ENCODE measurements at regions not wholly inside any gene's neighbourhood (a gene's known extent, or its start where the extent isn't known, plus 50 kb on each side); places are given as distances from the start of the nearest gene placed in this dataset.

DNA sequence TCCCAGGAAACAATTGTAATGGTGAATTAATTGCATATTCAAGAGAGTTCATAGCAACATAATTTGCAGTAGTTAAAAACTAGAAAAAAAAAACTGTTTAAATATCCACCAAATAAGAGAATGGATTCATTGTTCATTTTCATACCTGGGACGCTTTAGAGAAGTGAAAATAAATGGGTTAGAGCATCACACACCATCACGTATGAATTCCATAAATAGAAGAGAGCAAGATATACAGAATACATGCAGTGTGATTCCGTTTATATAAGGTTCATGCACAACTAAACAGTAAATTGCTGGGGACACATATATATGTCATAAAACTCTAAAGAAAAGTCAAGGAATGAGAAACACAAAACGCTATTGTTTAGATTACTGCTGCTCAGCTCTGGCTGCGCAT lies 577.0 kb upstream of the KCNMB2 start:
- no peaks in the 10 kb centered on the region for H3K9me3 ChIP-seq (ENCODE audit: control insufficient read depth, insufficient read depth, low read length)
- ChIA-PET POLR2A (no interaction called here), CTCF (no interaction called here)
- H3K4me3 ChIP-seq (ENCODE audit: low read depth, low read length) = no peak overlapping the region
- TF ChIP-seq, protein P1, sequence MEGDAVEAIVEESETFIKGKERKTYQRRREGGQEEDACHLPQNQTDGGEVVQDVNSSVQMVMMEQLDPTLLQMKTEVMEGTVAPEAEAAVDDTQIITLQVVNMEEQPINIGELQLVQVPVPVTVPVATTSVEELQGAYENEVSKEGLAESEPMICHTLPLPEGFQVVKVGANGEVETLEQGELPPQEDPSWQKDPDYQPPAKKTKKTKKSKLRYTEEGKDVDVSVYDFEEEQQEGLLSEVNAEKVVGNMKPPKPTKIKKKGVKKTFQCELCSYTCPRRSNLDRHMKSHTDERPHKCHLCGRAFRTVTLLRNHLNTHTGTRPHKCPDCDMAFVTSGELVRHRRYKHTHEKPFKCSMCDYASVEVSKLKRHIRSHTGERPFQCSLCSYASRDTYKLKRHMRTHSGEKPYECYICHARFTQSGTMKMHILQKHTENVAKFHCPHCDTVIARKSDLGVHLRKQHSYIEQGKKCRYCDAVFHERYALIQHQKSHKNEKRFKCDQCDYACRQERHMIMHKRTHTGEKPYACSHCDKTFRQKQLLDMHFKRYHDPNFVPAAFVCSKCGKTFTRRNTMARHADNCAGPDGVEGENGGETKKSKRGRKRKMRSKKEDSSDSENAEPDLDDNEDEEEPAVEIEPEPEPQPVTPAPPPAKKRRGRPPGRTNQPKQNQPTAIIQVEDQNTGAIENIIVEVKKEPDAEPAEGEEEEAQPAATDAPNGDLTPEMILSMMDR (IDR thresholded peaks at IDR 0.05; ENCODE audit: low read depth, low read length) = no peak
- no peaks in the 10 kb centered on the region for H3K27me3 ChIP-seq (ENCODE audit: control insufficient read depth, insufficient read depth, low read length)
- no peak overlapping the region for H3K27ac ChIP-seq (ENCODE audit: low read depth, low read length)
- no peak for DNase-seq (ENCODE audit: low read depth, low spot score)

DNA sequence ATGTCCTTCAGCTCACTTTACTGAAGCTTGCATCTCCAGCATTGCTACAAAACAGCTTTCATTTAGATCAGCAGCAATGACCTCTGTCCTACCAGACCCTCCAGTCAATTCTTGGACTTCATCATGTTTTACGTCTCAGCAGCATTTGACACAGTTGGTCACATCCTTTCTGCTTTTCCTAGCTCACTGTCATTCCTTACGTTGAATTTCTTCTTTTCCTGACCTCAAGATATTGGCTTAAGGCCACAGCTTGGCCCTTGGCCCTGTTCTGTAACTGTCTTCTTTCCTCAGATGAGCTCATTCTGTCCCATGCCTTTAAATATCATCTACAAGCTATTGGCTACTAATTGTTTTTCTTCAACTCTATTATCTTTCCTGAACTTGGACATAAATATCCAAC lies 576.2 kb upstream of the KCNMB2 start:
- ChIA-PET POLR2A (no interaction called here), CTCF (no interaction called here)
- H3K27ac ChIP-seq (ENCODE audit: low read depth, low read length) = no peak overlapping the region
- H3K27me3 ChIP-seq (ENCODE audit: control insufficient read depth, insufficient read depth, low read length) = no peaks in the 10 kb centered on the region
- TF ChIP-seq, protein P1 (IDR thresholded peaks at IDR 0.05; ENCODE audit: low read depth, low read length) = no peak
- no peak for DNase-seq (ENCODE audit: low read depth, low spot score)
- H3K4me3 ChIP-seq (ENCODE audit: low read depth, low read length) = no peak overlapping the region
- H3K9me3 ChIP-seq (ENCODE audit: control insufficient read depth, insufficient read depth, low read length) = no peaks in the 10 kb centered on the region

DNA sequence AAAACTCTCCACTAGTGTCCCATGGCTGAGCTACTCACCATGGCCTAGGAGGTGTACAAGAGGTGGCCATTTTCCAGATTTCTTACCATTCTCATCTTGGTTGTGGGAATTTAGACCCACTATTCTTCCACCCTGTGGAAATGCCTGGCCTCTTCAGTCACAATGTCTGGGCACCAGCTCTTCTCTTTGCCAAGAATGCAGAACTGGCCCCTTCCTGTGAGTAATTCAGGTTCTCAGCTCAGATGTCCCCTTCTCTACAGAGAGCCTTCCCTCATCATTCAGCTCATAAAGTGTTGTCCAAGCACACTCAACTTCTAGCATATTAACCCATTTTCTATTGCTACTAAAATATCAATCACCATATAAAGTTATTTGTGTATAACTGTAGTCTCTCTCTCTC lies 575.5 kb upstream of the KCNMB2 start:
- CTCF ChIA-PET = no interaction called here

DNA sequence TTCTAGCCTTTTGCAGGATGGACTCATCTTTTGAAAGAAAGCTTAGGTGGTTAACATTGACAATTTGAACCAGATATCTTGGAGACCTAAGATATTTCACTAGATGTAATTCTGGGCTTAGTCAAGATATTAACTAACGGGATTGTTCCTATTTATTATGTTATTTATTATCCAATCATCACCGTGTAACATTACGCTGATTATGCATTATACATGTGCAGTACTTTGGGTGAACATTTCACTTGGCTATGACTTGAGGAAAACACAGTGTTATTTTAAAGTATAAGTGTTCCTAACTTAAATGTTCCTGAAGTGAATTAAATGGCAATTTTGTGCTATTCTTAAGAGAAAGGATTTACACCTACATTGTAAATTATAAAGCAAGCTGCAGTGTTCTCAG lies 574.5 kb upstream of the KCNMB2 start:
- TF ChIP-seq, protein P1 (IDR thresholded peaks at IDR 0.05; ENCODE audit: low read depth, low read length) = no peak
- ChIA-PET CTCF (no interaction called here), POLR2A (no interaction called here)
- Histone ChIP-seq H3K9me3 (ENCODE audit: control insufficient read depth, insufficient read depth, low read length) (no peaks in the 10 kb centered on the region), H3K27ac (ENCODE audit: low read depth, low read length) (no peak overlapping the region), H3K4me3 (ENCODE audit: low read depth, low read length) (no peak overlapping the region), H3K27me3 (ENCODE audit: control insufficient read depth, insufficient read depth, low read length) (no peaks in the 10 kb centered on the region)
- no peak for DNase-seq (ENCODE audit: low read depth, low spot score)

More for the DNA sequence above, 575.5 kb upstream of the KCNMB2 start:
- no peaks in the 10 kb centered on the region for H3K27me3 ChIP-seq (ENCODE audit: control insufficient read depth, insufficient read depth, low read length)
- TF ChIP-seq, protein P1 (IDR thresholded peaks at IDR 0.05; ENCODE audit: low read depth, low read length) = no peak
- POLR2A ChIA-PET = interaction anchor here (0.6 kb wide), 1 partner anchor 347 kb away, joined by 8 read pairs; no protein-coding TSS in a partner anchor
- no peaks in the 10 kb centered on the region for H3K9me3 ChIP-seq (ENCODE audit: control insufficient read depth, insufficient read depth, low read length)
- DNase-seq (ENCODE audit: low read depth, low spot score) = no peak
- H3K4me3 ChIP-seq (ENCODE audit: low read depth, low read length) = no peak overlapping the region
- no peak overlapping the region for H3K27ac ChIP-seq (ENCODE audit: low read depth, low read length)

DNA sequence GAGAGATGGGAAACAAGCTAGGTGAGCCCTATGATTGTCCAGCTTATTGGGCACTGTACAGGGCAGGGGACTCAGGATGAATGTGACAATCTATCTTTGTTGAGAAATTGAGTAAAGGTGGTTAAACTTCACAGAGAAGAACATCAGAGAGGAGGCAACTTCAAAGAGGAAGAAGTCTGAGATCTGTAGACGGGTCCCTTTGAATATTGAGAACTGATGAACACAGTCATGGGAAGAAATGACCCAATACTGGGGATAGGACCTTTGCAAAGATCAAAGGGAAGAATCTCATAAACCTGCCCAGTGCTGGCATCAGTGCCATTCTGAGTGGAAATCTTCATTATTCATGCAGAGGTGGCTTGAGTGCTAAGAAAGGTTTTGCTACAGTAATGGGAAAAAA lies 569.7 kb upstream of the KCNMB2 start:
- Histone ChIP-seq H3K27me3 (ENCODE audit: control insufficient read depth, insufficient read depth, low read length) (no peaks in the 10 kb centered on the region), H3K9me3 (ENCODE audit: control insufficient read depth, insufficient read depth, low read length) (no peaks in the 10 kb centered on the region), H3K27ac (ENCODE audit: low read depth, low read length) (no peak overlapping the region), H3K4me3 (ENCODE audit: low read depth, low read length) (no peak overlapping the region)
- ChIA-PET CTCF (no interaction called here), POLR2A (no interaction called here)
- no peak for DNase-seq (ENCODE audit: low read depth, low spot score)
- TF ChIP-seq, protein P1 (IDR thresholded peaks at IDR 0.05; ENCODE audit: low read depth, low read length) = no peak
